Neural cell (in vitro differentiated cells): ENCODE measurements at regions not wholly inside any gene's neighbourhood (a gene's known extent, or its start where the extent isn't known, plus 50 kb on each side); places are given as distances from the start of the nearest gene placed in this dataset.

Experiments
- H2AFZ ChIP-seq: fragments of 200-600, 300-800 bp; sonication (generic), shearing (Covaris generic); 2 replicates; pipeline ENCODE4 v1.6.0; 2014; ENCODE audit warnings: low read depth, mild to moderate bottlenecking, antibody characterized with exemption, low read length, moderate library complexity
- H3F3A ChIP-seq: fragments of 200-600 bp; shearing (Covaris generic); 2 replicates; pipeline ENCODE4 v1.6.1; 2016; ENCODE audit warnings: mild to moderate bottlenecking, moderate library complexity, mixed read lengths, antibody characterized with exemption, low read length; ENCODE audit not compliant: insufficient read depth, poor library complexity, severe bottlenecking
- H3K27ac ChIP-seq: fragments of 200-600, 300-800 bp; sonication (generic), shearing (Covaris generic); 2 replicates; pipeline ENCODE4 v1.5.1; 2014; ENCODE audit warnings: mild to moderate bottlenecking, low read length, moderate library complexity
- H3K27me3 ChIP-seq: fragments of 300-800, 200-600 bp; sonication (generic), shearing (Covaris generic); 2 replicates; pipeline ENCODE4 v1.6.0; 2014; ENCODE audit warnings: mild to moderate bottlenecking, low read depth, low read length, moderate library complexity; ENCODE audit not compliant: insufficient read depth
- H3K36me3 ChIP-seq: fragments of 300-800, 200-600 bp; sonication (generic), shearing (Covaris generic); 2 replicates; pipeline ENCODE4 v1.5.1; 2014; ENCODE audit warnings: mild to moderate bottlenecking, antibody characterized with exemption, low read length, moderate library complexity; ENCODE audit not compliant: insufficient read depth
- H3K4me2 ChIP-seq: fragments of 300-800, 200-600 bp; sonication (generic), shearing (Covaris generic); 2 replicates; pipeline ENCODE4 v1.6.0; 2014; ENCODE audit warnings: mild to moderate bottlenecking, low read length
- H3K4me3 ChIP-seq: fragments of 300-800, 200-600 bp; sonication (generic), shearing (Covaris generic); 2 replicates; pipeline ENCODE4 v1.5.1; 2014; ENCODE audit warnings: mild to moderate bottlenecking, low read length, moderate library complexity
- H3K79me2 ChIP-seq: fragments of 200-600 bp; shearing (Covaris generic); replicated peaks from 2 replicates; pipeline ENCODE4 v1.6.0; 2014; ENCODE audit warnings: mild to moderate bottlenecking, low read length, moderate library complexity; ENCODE audit not compliant: insufficient read depth
- H3K9ac ChIP-seq: fragments of 300-800, 200-600 bp; sonication (generic), shearing (Covaris generic); 2 replicates; pipeline ENCODE4 v1.6.1; 2016; ENCODE audit warnings: mild to moderate bottlenecking, low read length, mixed read lengths
- H3K9me2 ChIP-seq: fragments of 200-600 bp; shearing (Covaris generic); 2 replicates; pipeline ENCODE4 v1.6.1; 2016; ENCODE audit warnings: mild to moderate bottlenecking, low read length, mixed read lengths; ENCODE audit not compliant: insufficient read depth
- H3K9me3 ChIP-seq: fragments of 200-600, 300-800 bp; sonication (generic), shearing (Covaris generic); 2 replicates; pipeline ENCODE4 v1.6.1; 2016; ENCODE audit warnings: mild to moderate bottlenecking, mixed run types, low read length, moderate library complexity, mixed read lengths
- H4K20me1 ChIP-seq: fragments of 200-600 bp; shearing (Covaris generic); 2 replicates; pipeline ENCODE4 v1.6.1; 2016; ENCODE audit warnings: mild to moderate bottlenecking, mixed run types; ENCODE audit not compliant: insufficient read depth
- CTCF ChIP-seq: fragments of 450-650 bp; IDR thresholded peaks from 2 replicates; pipeline ENCODE4 v1.5.1; 2014; ENCODE audit warnings: antibody characterized with exemption, mild to moderate bottlenecking, moderate library complexity; ENCODE audit not compliant: poor library complexity, severe bottlenecking
- EP300 ChIP-seq: fragments of 450-650 bp; conservative IDR thresholded peaks from 2 replicates; pipeline ENCODE4 v1.6.1; 2014; ENCODE audit warnings: antibody characterized with exemption, mild to moderate bottlenecking, moderate library complexity; ENCODE audit not compliant: poor library complexity, severe bottlenecking
- EZH2 ChIP-seq: fragments of 200-600, 300-800 bp; shearing (Covaris generic), sonication (generic); IDR thresholded peaks from 2 replicates; pipeline ENCODE4 v1.6.1; 2014; ENCODE audit warnings: antibody characterized with exemption, low read length, borderline replicate concordance, mild to moderate bottlenecking; ENCODE audit not compliant: insufficient read depth, poor library complexity, severe bottlenecking
- MXI1 ChIP-seq: fragments of 450-650 bp; conservative IDR thresholded peaks from 2 replicates; pipeline ENCODE4 v1.6.1; 2014; ENCODE audit warnings: antibody characterized with exemption, mild to moderate bottlenecking; ENCODE audit not compliant: poor library complexity, severe bottlenecking
- POLR2AphosphoS5 ChIP-seq: IDR thresholded peaks from 2 replicates; pipeline ENCODE4 v1.6.1; 2012
- RAD21 ChIP-seq: fragments of 450-650 bp; conservative IDR thresholded peaks from 2 replicates; pipeline ENCODE4 v1.6.1; 2014; ENCODE audit warnings: antibody characterized with exemption, mild to moderate bottlenecking, moderate library complexity
- SMC3 ChIP-seq: fragments of 450-650 bp; conservative IDR thresholded peaks from 2 replicates; pipeline ENCODE4 v1.6.1; 2014; ENCODE audit warnings: antibody characterized with exemption, mild to moderate bottlenecking, moderate library complexity; ENCODE audit not compliant: poor library complexity
- TAF1 ChIP-seq: IDR thresholded peaks from 2 replicates; pipeline ENCODE4 v1.6.1; 2012; ENCODE audit warnings: low read depth
- TF ChIP-seq, protein P1 (sequence below): IDR thresholded peaks from 2 replicates; pipeline ENCODE4 v1.6.1; 2012; ENCODE audit warnings: borderline replicate concordance

DNA sequence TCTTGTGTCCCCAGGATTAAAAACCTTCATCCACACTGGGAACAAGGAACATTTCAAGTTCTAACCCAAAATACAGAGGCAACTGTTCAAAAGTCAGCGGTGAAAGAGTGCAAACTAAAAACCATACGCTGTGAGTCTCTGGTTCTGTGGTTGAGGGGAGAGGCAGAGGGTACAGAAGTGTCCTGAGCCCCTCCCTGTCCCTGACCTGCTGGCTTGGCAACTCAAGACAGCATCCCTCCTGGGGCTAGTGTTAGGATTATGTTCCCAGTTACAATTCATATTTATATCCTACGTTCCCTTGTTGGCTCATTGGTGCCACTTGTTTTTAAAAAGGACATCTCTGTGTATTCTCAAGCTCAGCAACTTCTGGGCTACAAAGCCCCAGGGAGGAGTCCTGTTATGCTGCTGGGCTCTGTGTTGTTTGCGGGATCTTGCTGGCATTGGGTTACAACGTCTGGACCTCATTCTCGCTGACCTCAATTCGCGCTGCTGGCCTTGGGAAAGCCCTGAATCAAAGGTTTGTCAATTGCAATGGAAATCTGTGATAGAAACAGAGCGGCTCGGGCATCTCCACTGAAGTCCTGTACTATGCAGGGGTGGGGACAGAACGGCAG, 420.8 kb downstream of the FUT8 start:
- H3K79me2 ChIP-seq: no peaks in the 10 kb centered on the region
- no peak overlapping the region for H3K9ac ChIP-seq
- H3K9me3 ChIP-seq: no peaks in the 10 kb centered on the region
- H3F3A ChIP-seq: no peaks in the 10 kb centered on the region
- no peak overlapping the region for H3K4me3 ChIP-seq
- H3K36me3 ChIP-seq: no peaks in the 10 kb centered on the region
- H3K27ac ChIP-seq: no peak overlapping the region
- no peaks in the 10 kb centered on the region for H3K27me3 ChIP-seq
- TF ChIP-seq EZH2: no peak
- no peak for TF ChIP-seq SMC3
- no peak for TF ChIP-seq MXI1
- TF ChIP-seq, protein P1, sequence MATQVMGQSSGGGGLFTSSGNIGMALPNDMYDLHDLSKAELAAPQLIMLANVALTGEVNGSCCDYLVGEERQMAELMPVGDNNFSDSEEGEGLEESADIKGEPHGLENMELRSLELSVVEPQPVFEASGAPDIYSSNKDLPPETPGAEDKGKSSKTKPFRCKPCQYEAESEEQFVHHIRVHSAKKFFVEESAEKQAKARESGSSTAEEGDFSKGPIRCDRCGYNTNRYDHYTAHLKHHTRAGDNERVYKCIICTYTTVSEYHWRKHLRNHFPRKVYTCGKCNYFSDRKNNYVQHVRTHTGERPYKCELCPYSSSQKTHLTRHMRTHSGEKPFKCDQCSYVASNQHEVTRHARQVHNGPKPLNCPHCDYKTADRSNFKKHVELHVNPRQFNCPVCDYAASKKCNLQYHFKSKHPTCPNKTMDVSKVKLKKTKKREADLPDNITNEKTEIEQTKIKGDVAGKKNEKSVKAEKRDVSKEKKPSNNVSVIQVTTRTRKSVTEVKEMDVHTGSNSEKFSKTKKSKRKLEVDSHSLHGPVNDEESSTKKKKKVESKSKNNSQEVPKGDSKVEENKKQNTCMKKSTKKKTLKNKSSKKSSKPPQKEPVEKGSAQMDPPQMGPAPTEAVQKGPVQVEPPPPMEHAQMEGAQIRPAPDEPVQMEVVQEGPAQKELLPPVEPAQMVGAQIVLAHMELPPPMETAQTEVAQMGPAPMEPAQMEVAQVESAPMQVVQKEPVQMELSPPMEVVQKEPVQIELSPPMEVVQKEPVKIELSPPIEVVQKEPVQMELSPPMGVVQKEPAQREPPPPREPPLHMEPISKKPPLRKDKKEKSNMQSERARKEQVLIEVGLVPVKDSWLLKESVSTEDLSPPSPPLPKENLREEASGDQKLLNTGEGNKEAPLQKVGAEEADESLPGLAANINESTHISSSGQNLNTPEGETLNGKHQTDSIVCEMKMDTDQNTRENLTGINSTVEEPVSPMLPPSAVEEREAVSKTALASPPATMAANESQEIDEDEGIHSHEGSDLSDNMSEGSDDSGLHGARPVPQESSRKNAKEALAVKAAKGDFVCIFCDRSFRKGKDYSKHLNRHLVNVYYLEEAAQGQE: no peak
- no peak for TF ChIP-seq EP300
- no peak for TF ChIP-seq TAF1
- no peak for TF ChIP-seq RAD21
- TF ChIP-seq POLR2AphosphoS5: no peak
- TF ChIP-seq CTCF: no peak
- no peak overlapping the region for H3K4me2 ChIP-seq
- no peaks in the 10 kb centered on the region for H3K9me2 ChIP-seq
- H4K20me1 ChIP-seq: no peaks in the 10 kb centered on the region
- H2AFZ ChIP-seq: no peak overlapping the region

GRCh38 chr14:65834051-65834450, 421.5 kb downstream of the FUT8 start:
- no peaks in the 10 kb centered on the region for H3K36me3 ChIP-seq
- H3K4me3 ChIP-seq: no peak overlapping the region
- H3K9me3 ChIP-seq: no peaks in the 10 kb centered on the region
- H3K27ac ChIP-seq: no peak overlapping the region
- no peaks in the 10 kb centered on the region for H4K20me1 ChIP-seq
- no peak overlapping the region for H3K9ac ChIP-seq
- no peak overlapping the region for H2AFZ ChIP-seq
- H3K79me2 ChIP-seq: no peaks in the 10 kb centered on the region
- no peak overlapping the region for H3K4me2 ChIP-seq
- no peaks in the 10 kb centered on the region for H3K9me2 ChIP-seq
- H3K27me3 ChIP-seq: no peaks in the 10 kb centered on the region
- H3F3A ChIP-seq: no peaks in the 10 kb centered on the region
- TF ChIP-seq TAF1 (no peak), CTCF (no peak), SMC3 (no peak), POLR2AphosphoS5 (no peak), RAD21 (no peak), EZH2 (no peak), EP300 (no peak)
- TF ChIP-seq, protein P1: no peak
